Tibial nerve (tissue), 4 donors: ENCODE measurements at regions not wholly inside any gene's neighbourhood (a gene's known extent, or its start where the extent isn't known, plus 50 kb on each side); places are given as distances from the start of the nearest gene placed in this dataset.

ENCODE experiments used
- DNase-seq, 2 donors: peaks; one replicate each; pipeline ENCODE4 v3.0.0-alpha.2; 2019; ENCODE audit warnings: low spot score in 2 of 2
- H3K27ac ChIP-seq, 4 donors: fragments of 200-600 bp; sonication (generic) in 3 of 4; one replicate each; pipeline ENCODE4 v1.5.1; 2017 to 2019; ENCODE audit warnings: mild to moderate bottlenecking in 1 of 4
- H3K27me3 ChIP-seq, 2 donors: fragments of 200-600 bp; sonication (generic) in 1 of 2; one replicate each; pipeline versions ENCODE4 v1.5.1 to v1.6.0; 2017 to 2019
- H3K36me3 ChIP-seq, 3 donors: fragments of 200-600 bp; sonication (generic); one replicate each; pipeline ENCODE4 v1.5.1; 2018 to 2019
- H3K4me1 ChIP-seq, 4 donors: fragments of 200-600 bp; sonication (generic) in 3 of 4; one replicate each; pipeline ENCODE4 v1.5.1; 2017 to 2019
- H3K4me3 ChIP-seq, 4 donors: fragments of 200-600 bp; sonication (generic) in 3 of 4; one replicate each; pipeline ENCODE4 v1.5.1; 2017 to 2019; ENCODE audit warnings: mild to moderate bottlenecking in 1 of 4, moderate library complexity in 1 of 4
- H3K9me3 ChIP-seq, 4 donors: fragments of 200-600 bp; sonication (generic) in 3 of 4; one replicate each; pipeline ENCODE4 v1.5.1; 2017 to 2019
- EP300 ChIP-seq, 2 donors: sonication (generic); formaldehyde crosslinking; IDR thresholded peaks; one replicate each; pipeline ENCODE4 v1.6.1; 2017; ENCODE audit warnings: antibody characterized with exemption in 2 of 2, mild to moderate bottlenecking in 1 of 2
- POLR2A ChIP-seq, 2 donors: fragments of 450-650 bp; IDR thresholded peaks; one replicate each; pipeline ENCODE4 v1.6.1; 2017; ENCODE audit warnings: antibody characterized with exemption in 2 of 2, mild to moderate bottlenecking in 2 of 2, moderate library complexity in 2 of 2
- WGBS, 2 donors: methylation state at CpG; one replicate each; pipeline ENCODE4 v1.1.5; 2018; 5-methylcytosine and 5-hydroxymethylcytosine counted together
- TF ChIP-seq, protein P1 (sequence below), 5 experiments: fragments of 200-600 bp in 3 of 5; fragments of 450-650 bp in 2 of 5; sonication (generic) in 3 of 5; IDR thresholded peaks; one replicate each; pipeline ENCODE4 v1.5.1; 2016 to 2019; ENCODE audit warnings: antibody characterized with exemption in 5 of 5, mild to moderate bottlenecking in 3 of 5, moderate library complexity in 2 of 5

DNA sequence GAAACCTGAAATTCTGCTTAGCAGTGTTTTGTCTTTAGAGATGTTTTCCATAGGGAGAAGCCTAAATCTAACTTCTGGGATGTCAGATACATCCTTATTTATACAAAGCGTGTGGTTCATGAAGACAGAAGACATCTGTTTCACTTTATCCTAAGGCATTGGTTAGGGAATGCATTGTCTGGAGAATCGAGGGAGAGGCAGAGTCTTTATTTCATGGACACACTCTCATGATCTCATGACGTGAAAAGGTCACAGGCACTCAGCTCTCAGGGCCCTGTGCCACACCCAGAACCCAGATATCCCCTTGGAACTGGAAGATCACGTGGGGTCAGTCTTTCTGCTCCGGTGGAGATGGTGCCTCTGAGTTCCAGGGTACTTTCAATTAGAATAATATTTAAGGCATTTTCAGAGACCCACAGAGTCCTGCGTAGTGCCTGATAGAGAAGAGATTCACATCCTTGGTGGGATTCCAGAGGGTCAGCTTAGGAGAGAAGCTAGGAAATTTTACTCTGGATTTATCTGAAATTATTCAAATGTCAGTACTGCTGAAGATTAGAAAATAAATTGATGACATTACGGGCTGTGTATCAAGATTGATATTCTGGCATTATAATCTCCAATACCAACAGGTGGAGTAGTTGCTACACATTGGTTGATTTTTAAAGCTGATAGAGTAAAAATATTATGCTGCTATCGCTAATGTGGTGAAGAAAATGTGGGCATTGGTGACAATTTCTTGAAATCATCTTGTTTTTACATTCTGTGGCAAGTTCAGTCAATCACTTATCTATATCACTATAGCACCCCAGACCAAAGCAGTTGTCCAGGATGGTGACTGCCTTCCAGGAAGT lies 378.3 kb downstream of the MTRR start:
- Histone ChIP-seq H3K4me3 (no peak overlapping the region), H3K4me1 (peaks cover 0 to 6% (median 0%) of the 10 kb centered on the region in 4 donors), H3K27me3 (no peaks in the 10 kb centered on the region), H3K27ac (peak overlapping the region in 1 of 4 donors; percentile 8), H3K36me3 (no peaks in the 10 kb centered on the region), H3K9me3 (peaks cover 0 to 8% (median 0%) of the 10 kb centered on the region in 4 donors)
- WGBS, 2 donors, result 31 to 41% methylated on average over 8 of the region's 8 CpGs
- TF ChIP-seq POLR2A (IDR thresholded peaks at IDR 0.05), result no peak
- TF ChIP-seq, protein P1, sequence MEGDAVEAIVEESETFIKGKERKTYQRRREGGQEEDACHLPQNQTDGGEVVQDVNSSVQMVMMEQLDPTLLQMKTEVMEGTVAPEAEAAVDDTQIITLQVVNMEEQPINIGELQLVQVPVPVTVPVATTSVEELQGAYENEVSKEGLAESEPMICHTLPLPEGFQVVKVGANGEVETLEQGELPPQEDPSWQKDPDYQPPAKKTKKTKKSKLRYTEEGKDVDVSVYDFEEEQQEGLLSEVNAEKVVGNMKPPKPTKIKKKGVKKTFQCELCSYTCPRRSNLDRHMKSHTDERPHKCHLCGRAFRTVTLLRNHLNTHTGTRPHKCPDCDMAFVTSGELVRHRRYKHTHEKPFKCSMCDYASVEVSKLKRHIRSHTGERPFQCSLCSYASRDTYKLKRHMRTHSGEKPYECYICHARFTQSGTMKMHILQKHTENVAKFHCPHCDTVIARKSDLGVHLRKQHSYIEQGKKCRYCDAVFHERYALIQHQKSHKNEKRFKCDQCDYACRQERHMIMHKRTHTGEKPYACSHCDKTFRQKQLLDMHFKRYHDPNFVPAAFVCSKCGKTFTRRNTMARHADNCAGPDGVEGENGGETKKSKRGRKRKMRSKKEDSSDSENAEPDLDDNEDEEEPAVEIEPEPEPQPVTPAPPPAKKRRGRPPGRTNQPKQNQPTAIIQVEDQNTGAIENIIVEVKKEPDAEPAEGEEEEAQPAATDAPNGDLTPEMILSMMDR (IDR thresholded peaks at IDR 0.05), result peak in 2 of 5 experiments; percentile 4 to 39
- DNase-seq, result no peak

DNA sequence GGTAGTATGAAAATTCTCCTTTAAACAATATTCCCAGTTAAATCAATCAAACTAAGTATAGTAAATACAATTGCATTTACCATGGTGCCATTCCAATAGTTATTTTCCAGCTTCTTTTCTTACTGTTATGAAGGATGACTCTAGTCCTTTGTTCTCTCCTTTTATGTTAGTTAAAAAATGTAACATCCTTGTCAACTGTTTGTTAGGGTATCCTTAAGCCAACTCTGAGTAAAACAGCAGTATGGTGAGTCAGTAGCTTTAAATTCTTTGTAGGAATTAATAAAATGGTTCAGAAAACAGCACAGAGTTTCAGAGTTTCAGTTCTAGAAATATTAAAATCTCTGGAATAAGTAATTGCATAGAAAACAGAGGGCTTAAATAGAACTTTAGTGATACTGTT lies 384.4 kb downstream of the MTRR start:
- H3K4me3 ChIP-seq, result no peak overlapping the region
- no peak for DNase-seq
- H3K36me3 ChIP-seq, result no peaks in the 10 kb centered on the region
- H3K9me3 ChIP-seq, result no peaks in the 10 kb centered on the region
- H3K4me1 ChIP-seq, result no peaks in the 10 kb centered on the region
- no peak for TF ChIP-seq POLR2A (IDR thresholded peaks at IDR 0.05)
- no peak for TF ChIP-seq EP300 (IDR thresholded peaks at IDR 0.05)
- TF ChIP-seq, protein P1 (IDR thresholded peaks at IDR 0.05), result no peak
- no peaks in the 10 kb centered on the region for H3K27me3 ChIP-seq
- H3K27ac ChIP-seq, result no peak overlapping the region

DNA sequence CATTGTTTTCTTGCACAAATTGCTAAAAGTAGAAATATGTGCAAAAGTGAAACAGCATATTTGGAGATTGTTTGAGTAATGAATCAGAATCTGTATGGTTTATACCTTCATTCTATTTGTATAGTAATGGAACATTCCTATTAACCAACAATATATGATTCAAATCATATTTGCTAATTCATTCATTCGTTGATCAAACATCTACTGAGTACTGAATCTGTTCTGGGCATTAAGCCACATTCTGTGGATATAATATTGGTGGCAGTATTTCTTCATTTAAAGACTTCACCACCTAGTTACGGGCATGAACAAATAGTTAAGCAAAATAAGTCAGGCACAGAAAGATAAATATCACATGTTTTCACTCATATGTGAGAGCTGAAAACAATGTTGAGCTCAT lies 385.7 kb downstream of the MTRR start:
- Histone ChIP-seq H3K36me3 (no peaks in the 10 kb centered on the region), H3K27me3 (no peaks in the 10 kb centered on the region), H3K4me1 (no peaks in the 10 kb centered on the region), H3K4me3 (no peak overlapping the region), H3K9me3 (no peaks in the 10 kb centered on the region), H3K27ac (no peak overlapping the region)
- TF ChIP-seq EP300 (IDR thresholded peaks at IDR 0.05) (no peak), POLR2A (IDR thresholded peaks at IDR 0.05) (no peak)
- TF ChIP-seq, protein P1 (IDR thresholded peaks at IDR 0.05), result no peak
- no peak for DNase-seq
- WGBS, 2 donors, result 64 to 65% methylated on average over 2 of the region's 2 CpGs

DNA sequence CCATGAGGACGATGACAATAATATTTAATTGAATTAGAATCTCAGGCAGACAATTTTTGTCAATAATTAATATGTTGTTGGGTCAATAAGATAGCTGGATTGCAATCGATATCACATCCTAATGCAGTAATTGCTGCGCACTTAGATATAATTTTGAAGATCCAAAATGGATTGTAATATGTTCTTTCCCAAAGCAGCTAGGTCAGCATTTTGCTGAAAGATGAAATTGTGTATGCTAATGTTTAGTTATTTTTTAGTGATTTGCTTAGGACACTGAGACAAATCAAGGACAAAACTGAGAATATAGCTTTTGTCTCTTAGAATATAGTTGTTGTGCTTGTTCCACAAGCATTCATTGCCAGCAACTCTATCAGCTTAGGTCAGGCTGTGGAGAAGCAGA lies 389.9 kb downstream of the MTRR start:
- TF ChIP-seq, protein P1 (IDR thresholded peaks at IDR 0.05), result no peak
- TF ChIP-seq EP300 (IDR thresholded peaks at IDR 0.05), result no peak
- no peak for TF ChIP-seq POLR2A (IDR thresholded peaks at IDR 0.05)
- Histone ChIP-seq H3K4me3 (no peak overlapping the region), H3K27me3 (no peaks in the 10 kb centered on the region), H3K4me1 (no peaks in the 10 kb centered on the region), H3K27ac (no peak overlapping the region), H3K9me3 (no peaks in the 10 kb centered on the region), H3K36me3 (no peaks in the 10 kb centered on the region)
- WGBS, 2 donors, result 90 to 94% methylated on average over 3 of the region's 3 CpGs
- DNase-seq, result no peak

DNA sequence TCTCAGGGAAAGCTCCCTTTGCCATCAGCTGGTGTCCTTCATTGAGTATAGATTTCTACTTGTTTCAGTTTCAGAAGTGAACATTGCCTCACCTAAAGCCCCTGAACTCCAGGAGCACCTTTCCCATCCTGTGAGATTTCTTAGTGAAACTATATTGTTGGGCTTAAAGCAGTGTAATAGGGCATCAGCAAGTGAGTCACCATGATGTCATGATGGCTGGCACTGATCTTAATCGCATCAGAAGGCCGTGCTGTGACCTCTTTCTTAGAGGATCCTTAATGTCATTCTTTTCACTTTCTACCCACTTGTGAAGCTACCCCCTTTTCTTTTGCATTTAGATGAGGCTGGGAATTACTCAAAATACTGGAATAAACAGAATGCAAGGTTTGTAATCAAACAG lies 401.3 kb downstream of the MTRR start:
- H3K36me3 ChIP-seq, result no peaks in the 10 kb centered on the region
- H3K27ac ChIP-seq, result no peak overlapping the region
- H3K27me3 ChIP-seq, result no peaks in the 10 kb centered on the region
- no peaks in the 10 kb centered on the region for H3K9me3 ChIP-seq
- no peaks in the 10 kb centered on the region for H3K4me1 ChIP-seq
- DNase-seq, result no peak
- no peak for TF ChIP-seq POLR2A (IDR thresholded peaks at IDR 0.05)
- no peak for TF ChIP-seq EP300 (IDR thresholded peaks at IDR 0.05)
- TF ChIP-seq, protein P1 (IDR thresholded peaks at IDR 0.05), result no peak
- WGBS, 2 donors, result 88 to 93% methylated on average over 2 of the region's 2 CpGs
- no peak overlapping the region for H3K4me3 ChIP-seq
